CD4-positive, alpha-beta T cell treated with Interleukin-6 for 4 hours (primary cell): ENCODE measurements at regions not wholly inside any gene's neighbourhood (a gene's known extent, or its start where the extent isn't known, plus 50 kb on each side); places are given as distances from the start of the nearest gene placed in this dataset.

ENCODE experiments used
- DNase-seq: peaks from one replicate; pipeline ENCODE4 v3.0.0-alpha.2; 2020; ENCODE audit warnings: mixed read lengths

DNA sequence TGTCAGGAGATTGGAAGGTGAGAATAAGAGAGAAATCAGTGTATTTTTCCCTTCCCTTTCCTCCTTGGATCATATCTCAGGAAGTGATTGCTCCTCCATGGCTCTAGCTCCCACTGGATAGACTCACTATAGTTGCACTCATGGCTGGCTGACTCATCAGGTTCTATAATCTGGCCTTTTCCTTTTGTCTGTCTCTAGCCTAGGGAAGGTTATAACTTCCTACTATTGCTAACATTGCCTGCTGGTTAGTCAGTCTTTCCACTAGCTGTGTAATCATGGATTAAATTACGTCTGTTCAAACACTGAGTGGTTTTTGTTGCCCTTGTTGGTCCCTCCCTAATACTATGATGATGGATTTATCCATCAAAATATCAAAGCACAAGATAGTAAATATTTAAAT lies 195.5 kb upstream of the VEGFC start:
- DNase-seq: no peak

DNA sequence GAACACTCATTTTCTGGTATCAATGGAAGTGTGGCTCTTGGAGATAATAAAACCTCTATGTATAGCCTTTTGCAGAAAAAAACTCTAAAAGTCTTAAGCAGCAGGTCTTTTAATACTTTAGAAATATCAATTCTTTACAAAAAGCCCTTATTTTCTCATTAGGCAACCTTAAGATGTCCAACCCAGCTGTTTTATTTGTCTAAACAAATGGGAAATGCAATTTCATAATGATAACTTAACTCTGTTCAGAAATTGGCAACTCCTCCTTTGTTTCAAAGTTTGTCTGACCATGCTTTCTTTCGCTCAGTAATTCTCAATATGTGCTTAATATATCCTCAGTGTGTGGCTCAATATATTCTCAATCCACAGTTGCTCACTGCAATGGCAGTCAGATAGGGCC lies 196.5 kb upstream of the VEGFC start:
- no peak for DNase-seq

DNA sequence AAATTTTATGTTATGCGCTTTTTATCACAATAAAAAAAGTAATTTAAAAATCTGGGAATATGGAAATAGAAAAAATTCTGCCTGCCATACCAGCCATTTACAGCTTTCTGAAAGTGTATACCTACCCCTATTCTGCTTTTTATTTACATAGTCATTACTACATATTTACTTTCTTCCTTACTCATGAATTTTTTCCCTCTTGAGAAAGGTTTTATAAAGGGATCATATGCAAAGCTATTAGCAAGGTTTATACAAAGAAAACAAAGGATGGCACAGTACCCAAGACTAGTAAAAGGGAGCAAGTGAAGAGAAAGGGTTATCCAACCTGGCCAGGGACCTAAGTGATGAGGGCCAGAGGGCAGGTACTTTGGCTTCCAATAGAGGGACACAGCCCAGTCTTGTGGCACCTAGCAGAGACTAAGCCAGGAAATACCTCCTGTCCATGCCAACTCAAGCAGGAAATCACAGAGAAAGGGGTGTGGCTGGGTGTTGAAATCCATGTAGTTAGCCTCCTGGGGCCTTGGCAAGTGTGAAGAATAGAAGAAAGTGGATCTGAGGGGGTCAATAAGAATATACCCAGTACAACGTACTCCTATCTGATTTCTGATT lies 207.3 kb upstream of the VEGFC start:
- no peak for DNase-seq

DNA sequence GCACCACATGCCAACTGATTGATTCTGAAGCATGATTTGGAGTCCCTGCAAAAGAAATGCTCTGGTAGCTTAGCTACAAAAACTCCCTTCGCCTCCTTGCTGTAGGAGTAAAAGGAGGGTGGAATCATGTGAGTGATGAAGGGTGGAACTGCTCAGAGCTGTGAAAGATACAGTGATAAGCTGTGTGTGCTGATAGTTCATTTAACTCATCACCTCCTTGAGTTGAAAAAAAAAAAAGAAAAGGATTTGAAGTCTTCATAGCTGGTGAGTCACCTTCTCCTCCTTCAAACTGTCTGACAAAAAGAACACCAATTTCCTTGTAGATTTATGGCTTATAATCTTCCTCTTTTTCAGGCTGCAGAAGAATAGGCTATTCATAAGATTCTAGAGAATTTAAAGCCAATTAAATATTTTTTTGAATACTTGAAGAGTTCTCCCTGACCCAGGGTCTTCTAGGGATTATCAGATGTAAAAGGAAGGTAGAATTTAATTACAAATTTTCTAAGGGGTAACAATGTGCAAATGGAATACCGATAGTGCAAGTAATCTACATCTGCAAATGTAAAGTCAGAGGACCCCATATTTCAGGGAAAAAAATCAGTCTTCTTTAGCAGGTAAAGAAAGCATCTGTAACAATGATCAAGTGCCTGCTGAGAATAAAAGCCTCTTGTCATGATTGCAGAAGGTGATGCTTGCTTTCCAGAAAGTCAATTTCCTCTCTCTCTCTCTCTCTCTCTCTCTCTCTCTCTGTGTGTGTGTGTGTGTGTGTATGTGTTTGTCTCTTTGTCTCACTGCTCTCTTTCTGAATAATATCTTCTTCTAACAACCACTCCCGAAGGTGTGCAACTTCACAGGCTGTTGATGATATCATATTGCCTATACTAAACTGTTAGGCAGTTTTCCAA lies 208.8 kb upstream of the VEGFC start:
- no peak for DNase-seq

DNA sequence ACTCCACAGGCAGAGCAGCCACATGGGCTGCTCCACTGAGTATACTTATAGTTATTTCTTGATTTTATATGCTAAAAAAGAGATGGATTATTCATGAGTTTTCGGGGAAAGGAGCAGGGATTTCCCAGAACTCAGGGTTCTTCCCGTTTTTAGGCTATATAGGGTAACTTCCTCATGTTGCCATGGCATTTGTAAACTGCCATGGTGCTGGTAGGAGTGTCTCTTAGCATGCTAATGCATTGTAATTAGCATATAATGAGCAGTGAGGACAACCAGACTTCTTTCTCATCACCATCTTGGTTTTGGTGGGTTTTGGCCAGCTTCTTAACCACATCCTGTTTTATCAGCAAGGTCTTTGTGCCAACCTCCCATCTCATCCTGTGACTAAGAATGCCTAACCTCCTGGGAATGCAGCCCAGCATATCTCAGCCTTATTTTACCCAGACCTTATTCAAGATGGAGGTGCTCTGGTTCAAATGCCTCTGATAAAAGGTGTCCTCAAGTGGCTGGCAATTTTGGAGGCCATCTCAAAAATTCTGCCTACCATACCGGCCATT lies 213.0 kb upstream of the VEGFC start:
- DNase-seq: no peak

DNA sequence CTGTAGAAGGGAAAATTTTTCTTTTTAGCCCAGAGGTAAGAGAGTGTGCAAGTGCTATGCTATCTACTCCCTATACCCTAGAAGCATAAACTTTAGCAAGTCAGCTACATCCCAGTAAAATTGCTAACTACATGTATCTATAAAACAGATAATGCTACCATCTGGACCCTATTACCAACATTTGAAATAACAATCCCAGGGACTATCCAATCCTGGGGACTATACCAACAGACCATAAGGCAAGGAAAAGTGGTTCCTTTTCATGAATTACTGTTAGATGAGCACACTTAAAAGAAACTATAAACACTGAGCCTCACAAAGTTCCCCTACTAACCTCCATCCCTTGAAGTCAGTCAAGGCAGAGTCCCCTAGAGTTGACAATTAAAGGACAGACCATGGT lies 213.6 kb upstream of the VEGFC start:
- DNase-seq: no peak

DNA sequence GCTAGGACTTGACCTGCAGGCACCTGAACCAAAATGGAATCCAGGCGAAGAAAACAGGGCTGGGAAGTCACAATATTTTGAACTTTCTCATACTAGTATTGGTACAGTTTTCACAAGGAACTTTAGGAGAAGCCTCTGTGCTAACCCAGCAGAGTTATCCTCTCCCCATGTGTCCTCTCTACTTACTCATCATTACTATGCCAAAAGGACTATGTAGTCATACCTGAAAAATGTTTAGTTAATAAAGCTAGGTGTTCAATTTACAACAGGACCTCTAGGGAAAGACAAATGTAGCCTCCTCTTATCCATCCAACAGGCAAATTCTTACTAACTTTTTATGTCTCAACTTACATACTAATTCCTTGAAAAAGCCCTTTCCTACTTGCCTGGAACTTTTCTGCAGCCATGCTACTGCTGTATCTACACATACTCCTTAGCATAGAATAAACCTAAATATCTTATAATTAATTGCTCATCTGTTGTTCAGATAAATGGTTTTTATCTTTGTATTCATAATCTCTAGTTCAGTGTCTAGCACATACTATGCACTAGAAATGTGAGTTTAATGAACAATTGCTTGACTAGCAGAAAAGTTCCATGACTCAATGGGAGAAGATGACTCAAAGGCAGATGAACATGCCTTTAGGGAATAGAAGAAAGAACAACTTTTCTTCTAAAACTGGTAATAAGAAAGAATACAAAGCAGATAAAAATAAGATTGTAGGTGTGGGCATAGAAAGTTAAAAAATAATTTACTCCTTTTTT lies 215.5 kb upstream of the VEGFC start:
- DNase-seq: no peak

DNA sequence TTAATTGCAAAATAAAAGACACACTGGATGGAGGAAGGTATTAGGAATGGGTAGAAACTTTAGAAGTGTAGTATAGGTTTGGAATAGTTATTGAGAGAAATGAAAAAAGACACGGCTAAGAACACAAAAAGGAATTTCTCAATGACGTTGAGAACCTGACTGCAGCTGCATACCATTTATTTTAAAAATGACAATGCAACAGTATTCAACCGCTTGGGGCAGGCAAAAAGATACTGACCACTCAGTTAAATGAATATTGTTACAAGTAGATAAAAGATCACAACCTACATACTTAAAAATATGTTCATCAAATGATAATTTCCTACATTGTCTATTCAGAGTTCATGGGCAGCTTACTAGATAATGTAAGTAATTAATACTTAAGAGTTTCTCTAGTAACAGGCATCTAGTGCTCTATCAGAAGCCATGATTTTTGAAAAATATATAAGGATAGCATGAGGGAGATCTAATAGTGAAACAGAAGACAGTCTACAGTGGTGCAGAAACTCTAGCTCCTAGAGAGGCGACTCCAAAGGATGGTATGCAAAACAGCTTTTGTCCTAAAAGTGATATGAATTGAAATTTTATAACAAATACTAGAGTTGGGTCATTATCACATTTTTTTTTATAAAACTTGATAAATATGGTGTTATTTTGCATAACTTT lies 216.2 kb upstream of the VEGFC start:
- DNase-seq: no peak

DNA sequence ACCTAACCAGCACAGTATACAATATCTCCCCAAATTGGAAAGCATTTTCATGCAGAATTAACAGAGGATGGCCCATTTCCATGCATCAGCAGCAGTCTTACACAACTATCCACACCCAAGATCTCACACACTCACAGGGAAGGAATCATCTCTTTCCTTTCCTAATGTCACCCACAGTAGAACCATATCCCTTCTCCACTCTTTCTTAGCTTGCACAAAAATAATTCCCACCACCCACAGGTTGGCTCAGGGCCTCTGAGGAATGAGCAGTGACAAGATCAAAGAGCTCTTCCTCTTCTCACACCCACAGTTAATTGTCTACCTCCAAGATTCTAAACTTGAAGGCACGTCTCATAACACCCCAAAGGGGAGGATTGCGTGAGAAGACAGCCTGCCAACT lies 217.7 kb upstream of the VEGFC start:
- no peak for DNase-seq

DNA sequence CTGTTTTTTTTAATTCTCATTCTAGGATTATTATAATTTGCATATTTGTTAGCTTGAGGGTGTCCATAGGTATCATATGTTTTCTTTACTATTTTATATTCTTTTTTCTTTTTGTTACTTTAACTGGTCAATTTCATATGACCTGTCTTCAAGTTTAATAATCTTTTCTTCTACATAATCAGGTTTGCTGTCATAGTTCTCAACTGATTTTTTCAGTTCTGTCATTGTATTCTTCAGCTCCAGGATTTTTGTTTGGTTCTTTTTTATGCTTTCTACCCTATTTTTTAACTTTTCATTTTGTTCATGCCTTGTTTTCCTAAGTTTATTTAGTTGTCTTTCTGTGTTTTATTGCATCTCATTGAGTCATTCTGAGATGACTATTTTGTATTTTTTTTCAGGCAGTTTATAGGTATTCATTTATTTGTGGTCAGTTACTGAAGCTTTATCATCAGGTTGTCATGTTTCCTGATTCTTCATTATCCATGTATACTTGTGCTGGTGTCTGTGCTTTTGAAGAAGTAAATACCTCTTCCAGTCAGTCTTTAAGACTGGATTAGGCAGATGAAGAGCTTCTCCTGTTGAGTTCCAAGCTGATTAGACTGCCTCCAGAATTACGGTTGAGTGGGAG lies 220.3 kb upstream of the VEGFC start:
- no peak for DNase-seq

DNA sequence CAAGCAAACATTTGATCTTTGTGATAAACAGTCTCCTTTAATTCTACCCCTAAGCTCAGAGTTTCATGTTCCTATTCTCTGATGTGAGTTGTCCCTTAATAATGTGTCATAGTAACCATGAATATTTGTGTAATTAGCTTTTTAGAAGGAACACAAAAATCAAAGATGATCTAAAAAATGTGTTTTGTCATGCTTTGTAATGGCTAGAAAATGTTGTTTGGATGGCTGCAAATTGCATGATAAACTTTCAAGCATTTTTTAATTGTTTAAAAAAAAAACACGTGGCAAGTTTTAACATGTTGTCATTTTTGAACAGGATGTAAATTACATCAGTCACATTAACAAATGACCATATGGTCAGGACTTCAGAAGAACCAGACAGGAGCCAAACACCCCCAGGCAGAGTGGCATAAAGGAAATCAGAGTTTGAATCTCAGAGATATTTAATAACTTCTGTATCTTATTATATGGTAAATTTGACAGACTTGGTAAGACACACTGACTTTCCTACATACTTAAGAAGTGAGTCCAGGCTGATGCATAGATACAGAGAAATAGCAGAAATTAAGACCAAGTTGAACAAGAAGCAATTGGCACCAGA lies 223.9 kb upstream of the VEGFC start:
- DNase-seq: no peak

DNA sequence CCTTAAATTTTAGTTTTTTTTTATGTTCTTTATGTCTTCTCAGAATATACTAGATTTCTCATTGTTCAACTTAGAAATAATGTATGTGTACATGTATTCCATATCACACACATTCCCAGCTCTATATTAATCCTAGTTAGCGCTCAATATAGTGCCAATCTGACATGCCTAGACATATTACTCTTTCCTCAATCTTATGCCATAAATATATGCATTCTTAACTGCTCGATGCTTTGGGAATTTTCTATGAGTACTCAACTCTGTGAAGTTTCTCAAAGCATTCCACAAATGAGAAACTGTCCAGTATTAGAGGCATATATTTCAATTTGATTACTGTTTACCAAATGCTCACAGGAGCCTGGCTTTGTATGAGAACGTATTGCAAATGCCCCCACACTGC lies 231.2 kb upstream of the VEGFC start:
- no peak for DNase-seq

DNA sequence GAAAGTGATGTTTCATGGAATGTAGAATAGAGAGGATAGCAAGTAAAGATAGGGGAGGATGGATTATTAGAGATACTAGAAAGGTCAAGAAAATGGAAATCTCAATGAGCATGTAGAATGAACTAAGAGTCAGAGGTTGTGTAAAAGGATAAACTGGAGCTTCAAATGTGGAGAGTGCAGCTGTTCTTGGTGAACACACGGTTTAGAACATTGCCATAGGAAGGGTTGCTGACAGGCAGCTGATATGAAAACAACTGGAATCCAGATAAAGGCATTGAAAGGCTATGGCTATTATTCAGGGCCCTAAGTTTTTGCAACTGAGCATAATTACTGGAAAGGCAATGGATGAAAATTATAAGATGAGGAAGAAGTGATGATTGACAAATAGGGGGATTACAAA lies 239.6 kb upstream of the VEGFC start:
- DNase-seq: no peak

DNA sequence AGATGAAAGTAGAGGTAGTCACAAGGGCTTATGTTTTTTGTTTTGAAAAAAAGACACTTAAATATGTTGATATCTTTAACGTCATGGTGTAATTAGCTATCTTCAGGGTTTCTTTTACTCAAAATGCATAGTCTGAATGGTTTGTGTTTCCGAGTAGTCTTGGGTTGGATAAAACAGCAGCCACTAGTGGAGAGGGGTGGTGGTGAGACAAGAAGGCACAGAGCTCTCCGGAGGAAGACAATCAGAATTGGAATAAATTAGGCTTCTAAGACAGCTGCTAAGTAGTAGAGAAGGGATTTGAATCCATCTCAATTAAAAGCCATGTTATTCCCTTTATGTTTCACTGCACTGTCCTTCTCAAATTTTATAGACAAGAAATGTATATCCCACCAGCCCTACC lies 240.4 kb upstream of the VEGFC start:
- DNase-seq: no peak

DNA sequence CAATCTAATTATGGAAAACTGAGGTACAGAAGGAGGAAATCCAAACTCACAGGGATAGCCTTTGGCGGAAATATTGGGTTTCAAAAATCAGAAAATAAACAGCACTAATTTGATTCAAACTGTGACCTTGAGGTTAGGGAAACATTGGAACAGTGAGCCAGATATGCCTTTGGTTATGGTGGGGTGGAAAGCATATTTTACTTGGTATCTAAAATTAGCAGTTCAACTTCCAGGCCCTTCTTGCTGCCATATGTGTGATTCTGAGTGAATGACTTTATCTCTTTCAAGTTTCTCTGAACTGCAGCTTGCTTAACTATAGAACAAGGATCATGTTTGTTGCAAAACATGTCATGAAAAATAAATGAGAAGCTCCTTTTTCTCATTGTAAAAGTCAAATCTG lies 240.9 kb upstream of the VEGFC start:
- DNase-seq: no peak

DNA sequence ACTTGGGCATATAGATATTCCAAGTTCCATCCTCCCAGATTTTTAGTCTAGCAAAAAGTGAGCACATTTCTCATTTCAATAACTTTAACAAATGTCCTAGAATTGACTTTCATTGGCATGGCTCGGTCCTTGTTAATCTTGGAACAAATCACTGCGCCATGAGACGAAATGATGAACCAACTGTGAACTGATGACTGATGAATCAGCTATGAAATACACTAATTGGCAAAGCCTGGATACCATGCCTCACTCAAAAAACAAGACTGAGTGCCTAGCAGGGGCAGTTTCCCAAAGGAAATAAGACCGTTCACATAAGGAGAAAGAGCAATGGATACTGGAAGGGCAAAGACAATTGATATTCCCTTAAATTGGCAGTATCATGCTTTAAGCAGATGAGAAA lies 248.6 kb upstream of the VEGFC start:
- DNase-seq: no peak

DNA sequence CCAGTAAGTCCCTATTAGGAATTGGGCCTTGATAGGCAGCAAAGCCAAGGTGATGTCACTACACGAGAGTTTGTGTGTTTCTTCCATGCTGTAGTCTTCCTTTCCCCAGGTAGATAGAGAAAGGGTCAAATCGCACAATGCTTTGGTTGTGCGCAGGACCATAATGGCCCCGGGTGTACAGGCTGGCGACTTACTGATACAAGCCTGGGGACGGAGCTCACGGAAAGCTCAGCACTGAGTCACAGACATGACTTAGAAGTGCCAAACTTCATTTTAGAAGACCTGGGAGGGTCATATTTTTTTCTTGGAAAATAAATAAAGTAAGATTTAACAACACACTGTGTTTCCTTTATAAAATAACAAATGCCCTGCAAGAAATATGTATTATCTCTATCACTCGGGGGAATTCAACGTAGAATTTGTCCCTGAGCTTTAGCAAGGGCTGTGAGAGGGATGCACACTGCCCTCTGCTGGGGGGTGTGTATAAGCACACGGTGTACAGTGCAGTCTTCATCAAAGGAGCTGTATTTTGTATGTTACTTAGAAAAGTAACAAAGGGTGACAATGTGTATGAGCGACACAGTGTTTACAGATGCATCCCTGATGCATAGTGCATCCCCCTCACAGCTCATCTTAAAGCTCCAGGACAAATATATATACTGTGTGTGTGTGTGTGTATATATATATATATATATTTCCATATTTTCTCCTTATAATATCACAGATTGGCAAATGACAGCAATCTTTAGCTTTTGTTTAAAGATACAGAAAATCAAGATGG lies 254.5 kb upstream of the VEGFC start:
- peak; percentile 41 for DNase-seq

DNA sequence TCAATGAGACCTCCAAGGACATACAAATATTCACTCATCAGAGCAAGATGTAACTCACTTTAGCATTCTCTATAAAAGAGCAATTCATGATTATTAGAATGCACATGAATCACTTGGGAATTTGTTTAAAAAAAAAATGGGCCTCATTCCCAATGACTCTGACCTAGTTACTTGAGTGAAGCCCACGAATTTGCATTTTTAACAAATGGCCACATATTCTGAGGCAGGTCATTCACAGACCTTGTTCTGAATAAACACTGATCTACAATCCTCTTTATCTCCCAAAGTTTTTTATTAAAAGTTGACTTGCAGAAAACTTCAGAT lies 255.1 kb upstream of the VEGFC start:
- no peak for DNase-seq

DNA sequence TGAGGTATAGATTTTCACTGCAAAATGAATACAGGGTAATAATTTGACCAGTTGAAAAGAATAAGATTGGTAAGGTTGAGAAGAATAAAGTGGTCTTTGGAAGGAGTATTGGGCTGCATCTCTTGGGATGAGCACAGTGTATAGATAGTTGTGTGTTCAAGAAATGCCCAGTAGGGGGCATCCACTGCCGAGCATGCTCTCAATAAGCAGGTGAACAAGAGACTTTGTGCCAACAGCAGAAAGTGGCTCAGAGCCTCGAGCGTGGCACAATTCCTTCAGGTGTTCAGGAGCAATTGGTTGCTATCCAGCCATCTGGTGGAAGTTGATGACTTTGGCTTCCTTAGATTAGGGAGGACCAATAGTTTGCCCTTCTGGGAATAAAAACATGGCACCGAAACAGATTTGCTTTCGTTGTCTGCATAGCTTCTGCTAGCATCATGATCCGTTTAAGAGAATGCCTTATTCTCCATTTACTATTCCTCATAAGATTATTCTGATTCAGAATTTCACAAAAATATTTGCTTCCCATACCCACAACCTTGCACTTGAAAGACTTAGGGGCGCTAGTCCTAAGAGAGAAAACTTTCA lies 258.1 kb upstream of the NEIL3 start:
- no peak for DNase-seq

DNA sequence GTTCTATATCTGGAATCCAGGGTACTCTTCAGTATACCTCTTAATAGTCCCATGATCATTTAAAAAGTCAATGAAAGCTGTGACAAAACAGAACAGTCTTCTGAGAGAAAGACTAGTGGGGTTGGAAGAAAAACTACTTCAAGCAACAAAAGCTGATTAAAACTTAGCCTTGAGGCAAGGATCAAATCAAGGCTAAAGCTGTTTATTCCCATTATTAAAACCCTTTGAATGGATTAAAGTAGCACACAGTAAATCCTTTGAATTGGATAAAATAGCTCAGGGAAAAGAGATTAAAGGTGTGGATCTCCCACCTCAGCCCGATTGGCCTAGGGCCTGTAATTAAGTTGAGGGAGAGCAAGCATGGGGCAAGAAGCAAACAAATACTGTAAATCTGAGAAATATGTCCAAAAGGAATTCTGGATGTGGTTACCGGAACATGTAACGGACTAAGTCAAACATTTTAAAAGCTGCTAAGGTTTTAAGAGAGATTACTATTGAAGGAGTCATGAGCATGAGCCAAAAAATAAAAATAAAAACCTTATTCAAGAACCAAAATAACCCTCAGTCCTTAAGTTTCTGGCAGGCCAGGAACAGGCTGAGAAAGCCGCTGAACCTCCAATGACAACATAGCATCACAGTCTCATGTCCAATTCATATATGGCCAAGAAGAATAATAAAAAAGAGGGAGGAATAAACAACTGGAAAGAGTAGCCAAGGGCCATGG lies 257.3 kb upstream of the NEIL3 start:
- DNase-seq: no peak
